IMR-90 (cell line): ENCODE measurements at regions not wholly inside any gene's neighbourhood (a gene's known extent, or its start where the extent isn't known, plus 50 kb on each side); places are given as distances from the start of the nearest gene placed in this dataset.

Experiments used
- ATAC-seq: fragments of 200-7000 bp; cut with Tn5 transposase; 2 replicates; pipeline ENCODE4 v1.9.1; 2020; ENCODE audit warnings: low read depth, mild to moderate bottlenecking, moderate library complexity
- BruUV-seq: library from RNA; stranded (reverse); fragments of 400-500 nt; replicated peaks from 2 replicates; lab custom pipeline; 2021; lab: Mats Ljungman, UMichigan
- CTCF ChIA-PET: fragments of 300-600 bp; formaldehyde crosslinking; extraction: SDS; loops from one replicate; lab custom pipeline; 2021; ENCODE audit warnings: antibody characterized with exemption; lab: Yijun Ruan, JAX
- POLR2A ChIA-PET: fragments of 300-600 bp; sonication (Branson Sonifier 250); formaldehyde crosslinking; loops from one replicate; lab custom pipeline; 2022; ENCODE audit warnings: antibody characterized with exemption; ENCODE audit not compliant: unreplicated experiment; lab: Charles Lee
- DNase-seq: peaks from one replicate; pipeline ENCODE4 v3.0.0; 2013
- H2AFZ ChIP-seq: replicated peaks from 2 replicates; pipeline ENCODE3; 2013; ENCODE audit warnings: low read length, mild to moderate bottlenecking; ENCODE audit not compliant: poor library complexity
- H2AK5ac ChIP-seq: 2 replicates; pipeline ENCODE4 v1.6.1; 2013; ENCODE audit warnings: low read depth, low read length, inconsistent platforms
- H2AK9ac ChIP-seq: replicated peaks from 2 replicates; pipeline ENCODE3; 2013; ENCODE audit warnings: mild to moderate bottlenecking, low read depth, low read length, moderate library complexity; ENCODE audit not compliant: poor library complexity
- H2BK120ac ChIP-seq: 2 replicates; pipeline ENCODE4 v1.6.1; 2013; ENCODE audit warnings: low read depth, low read length, inconsistent platforms
- H2BK15ac ChIP-seq: 3 replicates; pipeline ENCODE4 v1.6.1; 2013; ENCODE audit warnings: low read depth, low read length, inconsistent platforms
- H2BK20ac ChIP-seq: 2 replicates; pipeline ENCODE4 v1.6.1; 2013; ENCODE audit warnings: low read depth, mild to moderate bottlenecking, inconsistent platforms, low read length, moderate library complexity
- H2BK5ac ChIP-seq: 2 replicates; pipeline ENCODE4 v1.6.1; 2013; ENCODE audit warnings: mild to moderate bottlenecking, low read depth, low read length, inconsistent platforms; ENCODE audit not compliant: poor library complexity, severe bottlenecking
- H3K14ac ChIP-seq: replicated peaks from 2 replicates; pipeline ENCODE4 v1.6.1; 2013; ENCODE audit warnings: low read depth, low read length, inconsistent platforms
- H3K18ac ChIP-seq: 2 replicates; pipeline ENCODE4 v1.6.1; 2013; ENCODE audit warnings: low read depth, low read length, control low read depth
- H3K23ac ChIP-seq: 2 replicates; pipeline ENCODE4 v1.6.1; 2013; ENCODE audit warnings: low read depth, low read length, inconsistent platforms
- H3K27ac ChIP-seq: 2 replicates; pipeline ENCODE4 v1.5.1; 2013; ENCODE audit warnings: mild to moderate bottlenecking, control low read depth, low read length; ENCODE audit not compliant: insufficient read depth
- H3K27me3 ChIP-seq: 2 replicates; pipeline ENCODE4 v1.6.1; 2013; ENCODE audit warnings: low read length; ENCODE audit not compliant: control insufficient read depth, insufficient read depth
- H3K36me3 ChIP-seq: 2 replicates; pipeline ENCODE4 v1.6.1; 2013; ENCODE audit warnings: low read length, mixed read lengths; ENCODE audit not compliant: control insufficient read depth, insufficient read depth
- H3K4ac ChIP-seq: 2 replicates; pipeline ENCODE4 v1.6.1; 2013; ENCODE audit warnings: low read depth, low read length, inconsistent platforms
- H3K4me1 ChIP-seq: 2 replicates; pipeline ENCODE4 v1.6.1; 2013; ENCODE audit warnings: low read length, mixed read lengths; ENCODE audit not compliant: control insufficient read depth, insufficient read depth
- H3K4me2 ChIP-seq: 2 replicates; pipeline ENCODE4 v1.6.1; 2013; ENCODE audit warnings: low read depth, mild to moderate bottlenecking, control low read depth, low read length, moderate library complexity
- H3K4me3 ChIP-seq: 2 replicates; pipeline ENCODE4 v1.5.1; 2013; ENCODE audit warnings: low read depth, mild to moderate bottlenecking, control low read depth, low read length, moderate library complexity; ENCODE audit not compliant: insufficient read depth
- H3K56ac ChIP-seq: 2 replicates; pipeline ENCODE4 v1.6.1; 2013; ENCODE audit warnings: low read length, inconsistent platforms; ENCODE audit not compliant: insufficient read depth; ENCODE audit errors: extremely low read depth
- H3K79me1 ChIP-seq, 2 experiments: 2 replicates each; pipeline ENCODE4 v1.6.1; 2013; ENCODE audit warnings: low read length in 2 of 2, inconsistent platforms in 1 of 2, low read depth in 1 of 2
- H3K9ac ChIP-seq: 2 replicates; pipeline ENCODE4 v1.6.1; 2013; ENCODE audit warnings: low read depth, low read length, control low read depth
- H3K9me1 ChIP-seq: 2 replicates; pipeline ENCODE4 v1.6.1; 2013; ENCODE audit warnings: low read length, inconsistent platforms; ENCODE audit not compliant: insufficient read depth
- H3K9me3 ChIP-seq: 2 replicates; pipeline ENCODE4 v1.6.1; 2013; ENCODE audit warnings: low read length; ENCODE audit not compliant: control insufficient read depth, insufficient read depth
- H4K20me1 ChIP-seq: 2 replicates; pipeline ENCODE4 v1.6.1; 2013; ENCODE audit warnings: low read length, inconsistent platforms; ENCODE audit not compliant: insufficient read depth
- H4K5ac ChIP-seq: 2 replicates; pipeline ENCODE4 v1.6.1; 2013; ENCODE audit warnings: mild to moderate bottlenecking, low read depth, low read length, control low read depth
- H4K8ac ChIP-seq, 2 experiments: 2 replicates each; pipeline ENCODE4 v1.6.1; 2013; ENCODE audit warnings: low read depth in 2 of 2, low read length in 2 of 2, control low read depth in 1 of 2, inconsistent platforms in 1 of 2
- H4K91ac ChIP-seq: 2 replicates; pipeline ENCODE4 v1.6.1; 2013; ENCODE audit warnings: low read depth, low read length, inconsistent platforms; ENCODE audit not compliant: insufficient read depth
- BHLHE40 ChIP-seq: fragments of 150-350 bp; IDR thresholded peaks from 2 replicates; pipeline ENCODE4 v1.6.1; 2016; ENCODE audit warnings: mild to moderate bottlenecking, low read depth, low read length
- CEBPB ChIP-seq: IDR thresholded peaks from 2 replicates; pipeline ENCODE4 v1.6.1; 2012; ENCODE audit warnings: low read depth, low read length, improper control_type of control experiment
- MAZ ChIP-seq: IDR thresholded peaks from 2 replicates; pipeline ENCODE4 v1.6.1; 2012; ENCODE audit warnings: low read depth, mild to moderate bottlenecking, low read length, improper control_type of control experiment, moderate library complexity, borderline replicate concordance
- MXI1 ChIP-seq: IDR thresholded peaks from 2 replicates; pipeline ENCODE4 v1.6.1; 2012; ENCODE audit warnings: low read depth, mild to moderate bottlenecking, low read length, moderate library complexity, borderline replicate concordance
- NFE2L2 ChIP-seq: fragments of 150-350 bp; IDR thresholded peaks from 2 replicates; pipeline ENCODE4 v1.6.1; 2016; ENCODE audit warnings: low read depth, mild to moderate bottlenecking, low read length
- POLR2A ChIP-seq: IDR thresholded peaks from 2 replicates; pipeline ENCODE4 v1.6.1; 2012; ENCODE audit warnings: mild to moderate bottlenecking, low read depth, low read length
- RAD21 ChIP-seq: IDR thresholded peaks from 2 replicates; pipeline ENCODE4 v1.6.1; 2012; ENCODE audit warnings: low read length, improper control_type of control experiment
- RFX5 ChIP-seq: IDR thresholded peaks from 2 replicates; pipeline ENCODE4 v1.8.0; 2012; ENCODE audit warnings: low read depth, mild to moderate bottlenecking, low read length, moderate library complexity
- whole genome bisulfite sequencing, 2 experiments: methylation state at CpG; one replicate each; pipeline versions ENCODE4 v1.1.5 to v1.1.7; 2013; ENCODE audit warnings: missing lambda C conversion rate in 2 of 2; ENCODE audit not compliant: insufficient read length in 1 of 2; ENCODE audit errors: extremely low coverage in 2 of 2; 5-methylcytosine and 5-hydroxymethylcytosine counted together
- dilution Hi-C: fragments of 300-500 bp; cut with HindIII; formaldehyde crosslinking; loops from one replicate; pipeline ENCODE4 v1.14.3; 2018; ENCODE audit warnings: low sequenced_read_pairs; ENCODE audit not compliant: unreplicated experiment
- in situ Hi-C: fragments of 300-500 bp; cut with MboI; formaldehyde crosslinking; loops from 3 replicates; pipeline ENCODE4 v1.14.3; 2019; ENCODE audit warnings: low sequenced_read_pairs, inconsistent platforms, mixed read lengths
- intact Hi-C: fragments of 100-400 bp; cut with micrococcal nuclease; formaldehyde crosslinking; loops from 2 replicates; pipeline ENCODE4 v1.10.0; 2022
- TF ChIP-seq, protein P1 (sequence below): conservative IDR thresholded peaks from 2 replicates; pipeline ENCODE4 v1.5.1; 2012; ENCODE audit warnings: mild to moderate bottlenecking, low read depth, low read length, improper control_type of control experiment

- H3K9ac ChIP-seq: no peak overlapping the region
- in situ Hi-C loops: no loop called here
- no peak overlapping the region for H3K27ac ChIP-seq
- TF ChIP-seq POLR2A (no peak), RAD21 (no peak), MXI1 (no peak), NFE2L2 (no peak), MAZ (no peak), RFX5 (no peak), CEBPB (no peak), BHLHE40 (no peak)
- TF ChIP-seq, protein P1, sequence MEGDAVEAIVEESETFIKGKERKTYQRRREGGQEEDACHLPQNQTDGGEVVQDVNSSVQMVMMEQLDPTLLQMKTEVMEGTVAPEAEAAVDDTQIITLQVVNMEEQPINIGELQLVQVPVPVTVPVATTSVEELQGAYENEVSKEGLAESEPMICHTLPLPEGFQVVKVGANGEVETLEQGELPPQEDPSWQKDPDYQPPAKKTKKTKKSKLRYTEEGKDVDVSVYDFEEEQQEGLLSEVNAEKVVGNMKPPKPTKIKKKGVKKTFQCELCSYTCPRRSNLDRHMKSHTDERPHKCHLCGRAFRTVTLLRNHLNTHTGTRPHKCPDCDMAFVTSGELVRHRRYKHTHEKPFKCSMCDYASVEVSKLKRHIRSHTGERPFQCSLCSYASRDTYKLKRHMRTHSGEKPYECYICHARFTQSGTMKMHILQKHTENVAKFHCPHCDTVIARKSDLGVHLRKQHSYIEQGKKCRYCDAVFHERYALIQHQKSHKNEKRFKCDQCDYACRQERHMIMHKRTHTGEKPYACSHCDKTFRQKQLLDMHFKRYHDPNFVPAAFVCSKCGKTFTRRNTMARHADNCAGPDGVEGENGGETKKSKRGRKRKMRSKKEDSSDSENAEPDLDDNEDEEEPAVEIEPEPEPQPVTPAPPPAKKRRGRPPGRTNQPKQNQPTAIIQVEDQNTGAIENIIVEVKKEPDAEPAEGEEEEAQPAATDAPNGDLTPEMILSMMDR: no peak
- H3K4me3 ChIP-seq: no peak overlapping the region
- H3K9me3 ChIP-seq: no peaks in the 10 kb centered on the region
- no peak for DNase-seq
- no peak overlapping the region for H2AK9ac ChIP-seq
- H3K27me3 ChIP-seq: peaks cover 9% of the 10 kb centered on the region
- H4K8ac ChIP-seq: no peak overlapping the region
- no peak overlapping the region for H2AFZ ChIP-seq
- no peak overlapping the region for H3K23ac ChIP-seq
- H3K18ac ChIP-seq: no peak overlapping the region
- no peaks in the 10 kb centered on the region for H3K9me1 ChIP-seq
- intact Hi-C loops: no loop called here
- H2BK15ac ChIP-seq: no peak overlapping the region
- H3K4me2 ChIP-seq: no peak overlapping the region
- H3K4me1 ChIP-seq: no peaks in the 10 kb centered on the region
- H2AK5ac ChIP-seq: no peak overlapping the region
- dilution Hi-C loops: no loop called here
- ChIA-PET POLR2A (no interaction called here), CTCF (no interaction called here)
- H2BK20ac ChIP-seq: no peak overlapping the region
- H3K14ac ChIP-seq: no peak overlapping the region
- no peak overlapping the region for H2BK120ac ChIP-seq
- BruUV-seq: no TSS peak
- no peak overlapping the region for H4K91ac ChIP-seq
- H4K5ac ChIP-seq: no peak overlapping the region
- ATAC-seq: no peak
- no peaks in the 10 kb centered on the region for H3K36me3 ChIP-seq
- no peak overlapping the region for H3K56ac ChIP-seq
- no peaks in the 10 kb centered on the region for H3K79me1 ChIP-seq
- H4K20me1 ChIP-seq: no peaks in the 10 kb centered on the region
- WGBS, 2 experiments: no CpG with 5 or more reads among the region's 1 CpG
- no peak overlapping the region for H3K4ac ChIP-seq
- no peak overlapping the region for H2BK5ac ChIP-seq
Measured at GRCh38 chrX:115452251-115452650, 108.7 kb upstream of the PLS3 start.
